CD4-positive, alpha-beta T cell (primary cell): ENCODE measurements at regions not wholly inside any gene's neighbourhood (a gene's known extent, or its start where the extent isn't known, plus 50 kb on each side); places are given as distances from the start of the nearest gene placed in this dataset.

Experiments used
- ATAC-seq: fragments of 200-7000 bp; cut with Tn5 transposase; one replicate; pipeline ENCODE4 v1.10.0; 2022; ENCODE audit warnings: mild to moderate bottlenecking; ENCODE audit not compliant: poor library complexity
- CTCF ChIA-PET: fragments of 350-600 bp; sonication (Branson Sonifier 250); formaldehyde crosslinking; loops from one replicate; lab custom pipeline; 2021; ENCODE audit warnings: antibody characterized with exemption, inconsistent platforms; lab: Charles Lee
- POLR2A ChIA-PET: fragments of 350-600 bp; sonication (Branson Sonifier 250); formaldehyde crosslinking; loops from one replicate; lab custom pipeline; 2021; ENCODE audit warnings: antibody characterized with exemption, inconsistent platforms; lab: Charles Lee
- DNase-seq, 14 experiments: peaks; one replicate each; pipeline ENCODE4 v3.0.0-alpha.2; 2013 to 2020; ENCODE audit warnings: mixed read lengths in 2 of 14
- H3K27ac ChIP-seq, 2 donors: one replicate each; pipeline versions ENCODE4 v1.5.1 to v1.7.0; 2013; ENCODE audit warnings: low read length in 2 of 2, low read depth in 1 of 2, mild to moderate bottlenecking in 1 of 2
- H3K27me3 ChIP-seq, 2 experiments: 1 replicate in 1 of 2; 2 replicates in 1 of 2; pipeline versions ENCODE4 v1.6.1 to v1.7.0; 2013; ENCODE audit warnings: low read length in 2 of 2, control low read depth in 1 of 2, mild to moderate bottlenecking in 1 of 2, moderate library complexity in 1 of 2; ENCODE audit not compliant: insufficient read depth in 2 of 2, control insufficient read depth in 1 of 2
- H3K36me3 ChIP-seq: one replicate; pipeline ENCODE4 v1.6.1; 2013; ENCODE audit warnings: low read length, control low read depth; ENCODE audit not compliant: insufficient read depth
- H3K4me1 ChIP-seq: one replicate; pipeline ENCODE4 v1.6.1; 2013; ENCODE audit warnings: low read length, control low read depth; ENCODE audit not compliant: insufficient read depth
- H3K4me3 ChIP-seq: one replicate; pipeline ENCODE4 v1.5.1; 2013; ENCODE audit warnings: mild to moderate bottlenecking, low read length, moderate library complexity
- H3K9me3 ChIP-seq, 2 experiments: 1 replicate in 1 of 2; 2 replicates in 1 of 2; pipeline versions ENCODE4 v1.6.1 to v1.7.0; 2013; ENCODE audit warnings: low read length in 2 of 2, mild to moderate bottlenecking in 2 of 2, control low read depth in 1 of 2, moderate library complexity in 1 of 2; ENCODE audit not compliant: control insufficient read depth in 1 of 2, insufficient read depth in 1 of 2
- H3K27ac Mint-ChIP-seq: one replicate; pipeline ENCODE4 v1.8.0; 2020; ENCODE audit warnings: mixed read lengths
- H3K27me3 Mint-ChIP-seq: one replicate; pipeline ENCODE4 v1.8.0; 2021; ENCODE audit warnings: mixed read lengths
- H3K36me3 Mint-ChIP-seq: one replicate; pipeline ENCODE4 v1.8.0; 2021; ENCODE audit warnings: low read depth, mixed read lengths
- H3K4me1 Mint-ChIP-seq: one replicate; pipeline ENCODE4 v1.8.0; 2021; ENCODE audit warnings: low read depth, mixed read lengths
- H3K4me3 Mint-ChIP-seq: one replicate; pipeline ENCODE4 v1.8.0; 2020; ENCODE audit warnings: mild to moderate bottlenecking, mixed read lengths
- H3K9me3 Mint-ChIP-seq: one replicate; pipeline ENCODE4 v1.8.0; 2020; ENCODE audit warnings: mixed read lengths
- intact Hi-C, 2 experiments: fragments of 100-400 bp; cut with DNase I in 1 of 2; cut with micrococcal nuclease in 1 of 2; formaldehyde crosslinking; loops; one replicate each; pipeline versions ENCODE4 v1.15.1 to v1.9.0; 2023 to 2025; cut with DNase I, micrococcal nuclease
- TF ChIP-seq, protein P1 (sequence below): fragments of 200-600 bp; IDR thresholded peaks from one replicate; pipeline ENCODE4 v1.8.0; 2022; ENCODE audit warnings: antibody characterized with exemption, mild to moderate bottlenecking

DNA sequence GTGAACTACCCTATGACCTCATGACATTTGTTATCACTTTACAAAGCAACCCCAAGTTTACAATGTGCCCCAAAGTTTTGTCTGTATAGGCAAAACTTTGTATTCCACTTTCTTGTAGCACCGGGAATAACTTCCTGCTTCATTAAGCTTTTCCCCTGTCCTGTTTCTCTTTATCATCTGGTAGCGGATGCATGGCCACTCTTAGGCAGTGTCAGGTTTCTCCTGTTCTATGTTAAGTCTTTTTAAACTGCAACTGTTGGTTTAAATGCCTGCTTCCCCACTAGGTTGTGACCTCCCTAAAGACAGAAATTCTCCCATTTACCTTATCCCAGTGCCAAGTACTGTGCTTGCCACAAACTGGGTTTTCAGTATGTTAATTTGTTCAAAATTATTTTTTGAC, 433.6 kb upstream of the DPH6 start:
- ATAC-seq = no peak
- no peaks in the 10 kb centered on the region for H3K36me3 Mint-ChIP-seq

DNA sequence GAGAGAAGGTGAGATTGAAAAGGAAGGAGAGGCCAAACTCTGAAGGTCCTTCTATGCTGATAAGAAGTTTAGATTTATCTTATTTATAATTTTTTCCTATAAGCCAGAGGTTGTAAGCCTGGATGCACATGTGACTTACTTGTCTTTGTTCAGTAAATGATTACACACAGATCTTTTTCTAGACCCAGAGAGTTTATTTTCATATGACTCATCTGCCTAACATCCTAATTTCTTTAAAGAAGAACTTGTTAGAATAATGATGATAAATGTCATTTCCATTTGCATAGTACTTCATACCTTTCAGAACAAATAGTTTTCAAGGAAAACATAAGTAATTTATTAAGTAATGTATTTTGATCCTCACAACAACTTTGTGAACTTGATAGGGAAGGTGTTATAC, 434.8 kb upstream of the DPH6 start:
- Mint-ChIP-seq H3K36me3 (no peaks in the 10 kb centered on the region), H3K27me3 (no peaks in the 10 kb centered on the region), H3K4me1 (no peaks in the 10 kb centered on the region), H3K4me3 (no peak overlapping the region), H3K27ac (no peak overlapping the region), H3K9me3 (no peaks in the 10 kb centered on the region)
- intact Hi-C loops = no loop called here
- no peak overlapping the region for H3K4me3 ChIP-seq
- no peaks in the 10 kb centered on the region for H3K27me3 ChIP-seq
- CTCF ChIA-PET = no interaction called here
- H3K36me3 ChIP-seq = no peaks in the 10 kb centered on the region
- H3K4me1 ChIP-seq = no peaks in the 10 kb centered on the region
- ATAC-seq = no peak
- H3K27ac ChIP-seq = no peak overlapping the region
- POLR2A ChIA-PET = no interaction called here
- peaks cover 0 to 5% of the 10 kb centered on the region in 2 experiments for H3K9me3 ChIP-seq
- TF ChIP-seq, protein P1, sequence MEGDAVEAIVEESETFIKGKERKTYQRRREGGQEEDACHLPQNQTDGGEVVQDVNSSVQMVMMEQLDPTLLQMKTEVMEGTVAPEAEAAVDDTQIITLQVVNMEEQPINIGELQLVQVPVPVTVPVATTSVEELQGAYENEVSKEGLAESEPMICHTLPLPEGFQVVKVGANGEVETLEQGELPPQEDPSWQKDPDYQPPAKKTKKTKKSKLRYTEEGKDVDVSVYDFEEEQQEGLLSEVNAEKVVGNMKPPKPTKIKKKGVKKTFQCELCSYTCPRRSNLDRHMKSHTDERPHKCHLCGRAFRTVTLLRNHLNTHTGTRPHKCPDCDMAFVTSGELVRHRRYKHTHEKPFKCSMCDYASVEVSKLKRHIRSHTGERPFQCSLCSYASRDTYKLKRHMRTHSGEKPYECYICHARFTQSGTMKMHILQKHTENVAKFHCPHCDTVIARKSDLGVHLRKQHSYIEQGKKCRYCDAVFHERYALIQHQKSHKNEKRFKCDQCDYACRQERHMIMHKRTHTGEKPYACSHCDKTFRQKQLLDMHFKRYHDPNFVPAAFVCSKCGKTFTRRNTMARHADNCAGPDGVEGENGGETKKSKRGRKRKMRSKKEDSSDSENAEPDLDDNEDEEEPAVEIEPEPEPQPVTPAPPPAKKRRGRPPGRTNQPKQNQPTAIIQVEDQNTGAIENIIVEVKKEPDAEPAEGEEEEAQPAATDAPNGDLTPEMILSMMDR = no peak
- DNase-seq = no peak

More for the DNA sequence above, 433.6 kb upstream of the DPH6 start:
- DNase-seq = no peak
- H3K9me3 ChIP-seq = peaks cover 0 to 5% of the 10 kb centered on the region in 2 experiments
- TF ChIP-seq, protein P1 = no peak
- H3K27ac ChIP-seq = no peak overlapping the region
- Mint-ChIP-seq H3K9me3 (no peaks in the 10 kb centered on the region), H3K4me3 (no peak overlapping the region), H3K27ac (no peak overlapping the region), H3K27me3 (no peaks in the 10 kb centered on the region), H3K4me1 (no peaks in the 10 kb centered on the region)
- POLR2A ChIA-PET = no interaction called here
- intact Hi-C loops = no loop called here
- no peaks in the 10 kb centered on the region for H3K36me3 ChIP-seq
- H3K4me1 ChIP-seq = no peaks in the 10 kb centered on the region
- CTCF ChIA-PET = no interaction called here
- no peaks in the 10 kb centered on the region for H3K27me3 ChIP-seq
- no peak overlapping the region for H3K4me3 ChIP-seq

- no peaks in the 10 kb centered on the region for H3K36me3 Mint-ChIP-seq
- intact Hi-C loops = no loop called here
- no peak overlapping the region for H3K4me3 ChIP-seq
- no peak overlapping the region for H3K27ac ChIP-seq
- DNase-seq = no peak
- peaks cover 2% of the 10 kb centered on the region for H3K9me3 Mint-ChIP-seq
- ChIA-PET CTCF (no interaction called here), POLR2A (interaction anchor here (0.6 kb wide), 1 partner anchor 87 kb away, joined by 6 read pairs; no protein-coding TSS in a partner anchor)
- ATAC-seq = no peak
- H3K4me1 Mint-ChIP-seq = no peaks in the 10 kb centered on the region
- H3K4me3 Mint-ChIP-seq = no peak overlapping the region
- no peaks in the 10 kb centered on the region for H3K27me3 Mint-ChIP-seq
- H3K4me1 ChIP-seq = no peaks in the 10 kb centered on the region
- no peak overlapping the region for H3K27ac Mint-ChIP-seq
- TF ChIP-seq, protein P1 = no peak
- no peaks in the 10 kb centered on the region for H3K27me3 ChIP-seq
- no peaks in the 10 kb centered on the region for H3K9me3 ChIP-seq
- H3K36me3 ChIP-seq = no peaks in the 10 kb centered on the region
Observed at GRCh38 chr15:35986191-35986721, 440.3 kb upstream of the DPH6 start.
